Fibroblast of skin of right quadriceps (primary cell): ENCODE measurements at regions not wholly inside any gene's neighbourhood (a gene's known extent, or its start where the extent isn't known, plus 50 kb on each side); places are given as distances from the start of the nearest gene placed in this dataset.

ENCODE experiments used
- DNase-seq: peaks from one replicate; pipeline ENCODE4 v3.0.0-alpha.2; 2013

DNA sequence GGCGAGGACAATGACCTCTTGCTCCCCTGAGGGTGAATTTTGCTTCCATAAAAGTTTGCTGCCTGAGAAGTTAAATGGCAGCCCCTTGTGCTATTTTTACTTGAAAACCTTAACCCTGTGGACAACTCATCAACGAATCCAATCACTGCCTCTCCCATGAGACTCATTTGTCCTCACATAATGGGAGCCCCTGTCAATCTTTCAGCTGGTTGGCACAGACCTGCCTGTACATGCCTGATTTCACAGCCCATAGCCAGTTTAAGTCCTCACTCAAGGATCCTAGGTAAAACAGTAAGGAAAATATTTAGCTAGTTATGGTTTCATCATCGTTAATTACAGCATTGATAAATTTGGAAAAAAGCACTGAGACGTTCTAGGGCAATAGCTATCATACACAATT is 207.4 kb downstream of the NHLRC3 start:
- DNase-seq = no peak

DNA sequence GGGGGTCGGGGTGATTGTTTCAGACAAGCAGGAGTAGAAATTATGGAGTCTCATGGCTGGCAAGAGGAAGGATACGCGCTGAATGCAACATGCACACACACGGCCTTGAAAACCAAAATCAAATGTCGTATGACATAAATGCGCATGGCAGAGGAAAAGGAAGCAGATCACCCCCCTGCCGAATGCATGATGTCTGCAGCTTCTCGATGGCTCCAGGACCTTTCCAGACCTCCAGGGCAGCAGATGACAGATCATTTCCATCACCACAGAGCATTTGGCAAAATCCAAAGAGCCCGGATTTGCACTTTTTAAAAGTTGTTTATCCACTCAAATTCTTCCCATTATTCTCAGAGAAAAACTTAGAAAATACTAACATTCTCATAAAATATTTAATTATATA is 211.7 kb downstream of the NHLRC3 start:
- no peak for DNase-seq

DNA sequence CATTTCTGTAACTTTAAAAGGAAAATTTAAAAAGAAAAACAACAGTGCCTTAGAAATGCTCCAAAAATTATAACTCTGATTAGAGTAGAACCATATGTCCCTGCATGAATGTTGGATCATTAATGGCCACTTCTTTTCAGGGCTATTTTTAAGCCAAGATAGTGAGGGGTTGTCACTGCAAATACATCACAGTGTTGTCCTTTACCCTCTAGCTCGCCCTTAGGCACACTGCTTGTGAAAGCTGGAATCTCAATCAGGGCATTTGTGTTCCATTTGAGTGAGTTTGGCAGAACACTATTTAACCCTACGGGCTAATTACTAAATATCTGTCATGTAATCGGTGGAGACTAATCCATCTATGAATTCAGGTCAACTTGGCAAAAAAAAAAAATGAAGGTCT is 212.2 kb downstream of the NHLRC3 start:
- no peak for DNase-seq

DNA sequence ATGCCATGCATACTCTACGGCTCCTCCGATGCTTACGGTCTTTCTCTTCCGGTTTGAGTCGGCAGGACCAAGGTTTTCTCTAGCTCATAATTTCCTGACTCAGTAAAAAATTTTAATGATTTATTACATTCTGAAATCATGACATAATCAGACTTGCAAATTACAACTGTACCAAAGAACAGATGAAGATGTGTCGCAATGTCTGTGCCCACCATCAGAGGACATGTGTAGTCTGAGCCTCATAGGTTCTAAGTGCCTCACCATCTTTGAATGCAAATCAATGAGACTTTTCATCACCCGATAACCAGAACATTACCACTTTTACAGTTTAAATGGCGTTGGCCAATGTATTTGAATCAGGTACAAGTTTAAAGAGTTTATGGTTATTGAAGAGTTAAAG is 213.1 kb downstream of the NHLRC3 start:
- DNase-seq = no peak

DNA sequence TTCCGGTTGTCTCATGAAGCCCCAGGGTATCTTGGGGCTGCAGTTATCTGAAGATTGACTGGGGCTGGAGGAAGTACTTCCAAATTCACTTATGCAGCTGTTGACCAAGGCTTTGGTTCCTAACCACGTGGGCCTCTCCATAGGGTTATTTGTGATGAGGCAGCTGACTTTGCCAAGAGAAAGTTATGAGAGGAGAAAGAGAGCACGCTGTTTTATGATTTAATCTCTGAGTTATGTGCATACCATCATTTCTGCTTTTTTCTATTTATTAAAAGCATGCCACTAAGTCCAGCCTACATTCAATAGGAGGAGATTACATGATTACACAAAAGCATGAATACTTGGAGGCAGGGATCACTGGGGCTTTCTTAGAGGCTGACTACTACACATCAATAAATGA is 215.5 kb downstream of the NHLRC3 start:
- DNase-seq = peak; percentile 43

DNA sequence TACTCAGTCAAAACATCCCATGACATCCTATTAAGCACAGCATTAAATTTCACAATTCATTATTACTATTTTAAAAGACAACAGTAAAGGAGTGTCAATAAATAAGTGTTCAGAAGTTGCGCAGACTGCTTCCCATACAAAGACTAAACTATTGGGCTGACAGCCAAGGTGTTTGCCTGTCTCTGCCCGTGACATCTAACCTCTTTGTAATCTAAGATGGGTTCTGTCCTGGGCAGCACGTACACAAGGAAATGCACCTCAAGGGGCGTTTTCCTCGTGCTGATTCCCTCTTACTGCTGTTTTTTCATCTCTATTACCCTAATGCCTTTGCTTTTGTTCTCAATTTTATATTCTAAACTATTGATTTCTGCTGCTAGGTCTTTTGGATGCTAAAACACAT is 216.3 kb downstream of the NHLRC3 start:
- DNase-seq = no peak

DNA sequence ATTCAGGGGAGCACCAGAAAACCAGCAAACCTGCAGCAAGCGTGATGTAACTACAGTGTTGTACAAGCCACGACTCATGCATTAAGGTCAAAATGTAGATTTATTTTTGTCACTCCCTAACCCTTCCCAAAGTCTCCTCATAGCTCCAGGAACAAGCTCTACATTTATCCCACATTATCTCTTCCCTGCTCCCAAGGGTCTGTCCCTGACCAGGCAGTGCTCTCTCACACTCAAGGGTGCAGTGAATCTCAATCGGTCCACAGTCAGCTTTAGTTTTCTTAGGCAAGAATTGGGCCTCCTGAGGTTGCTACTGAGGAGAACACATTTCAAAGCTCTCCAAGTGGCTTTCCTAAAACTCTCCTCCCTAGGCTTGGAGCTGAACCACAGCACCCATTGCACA is 219.4 kb downstream of the NHLRC3 start:
- no peak for DNase-seq

DNA sequence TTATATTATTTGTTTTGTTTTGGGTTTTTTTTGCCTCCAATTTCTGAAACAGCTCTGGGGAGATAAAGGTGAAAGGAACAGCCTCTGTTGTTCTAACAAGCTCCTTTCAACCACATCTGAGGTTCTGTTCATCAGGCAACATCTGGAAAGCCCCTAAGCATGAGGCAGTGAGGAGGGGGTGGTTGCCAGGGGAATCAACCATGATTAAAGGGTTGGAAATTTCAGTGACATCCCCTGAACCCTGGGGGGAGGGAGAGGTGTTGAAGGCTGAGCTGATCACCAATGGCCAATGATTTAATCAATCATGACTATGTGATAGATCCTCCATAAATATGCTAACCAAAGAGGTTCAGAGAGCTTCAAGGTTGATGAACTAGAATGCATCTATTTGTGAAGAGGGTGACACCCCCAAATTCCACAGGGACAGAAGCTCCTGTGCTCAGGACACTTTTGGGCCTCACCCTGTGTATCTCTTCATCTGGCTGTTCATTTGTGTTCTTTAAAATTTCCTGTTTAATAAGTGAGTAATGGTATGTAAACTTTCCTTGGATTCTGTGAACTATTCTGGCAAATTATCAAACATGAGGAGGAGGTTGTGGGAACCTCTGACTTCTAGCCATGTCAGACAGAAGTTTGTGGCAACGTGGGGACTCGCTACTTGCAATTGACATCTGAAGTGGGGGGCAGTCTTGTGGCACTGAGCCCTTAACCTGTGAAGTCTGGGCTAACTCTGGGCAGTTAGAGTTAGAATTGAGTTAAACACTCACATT is 221.3 kb downstream of the NHLRC3 start:
- DNase-seq = peak; percentile 9

DNA sequence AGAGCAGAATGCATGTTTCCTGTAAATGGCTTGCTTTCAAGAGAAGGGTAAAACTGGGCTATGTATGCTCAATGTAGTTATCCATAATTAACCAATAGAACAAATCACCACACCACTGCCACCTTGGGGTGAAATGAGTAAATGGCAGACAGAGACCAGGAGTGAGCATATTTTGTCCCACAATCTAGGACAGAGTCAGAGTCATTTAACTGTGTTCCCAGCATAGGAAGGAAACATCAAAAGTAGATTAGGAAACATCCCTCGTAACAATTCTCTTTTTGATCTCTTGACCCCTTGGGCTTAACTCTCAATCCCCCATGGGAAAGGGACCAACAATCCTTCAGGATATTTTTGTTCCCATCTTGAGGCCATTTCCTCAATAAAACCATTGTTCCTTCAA is 224.8 kb downstream of the NHLRC3 start:
- peak; percentile 32 for DNase-seq

DNA sequence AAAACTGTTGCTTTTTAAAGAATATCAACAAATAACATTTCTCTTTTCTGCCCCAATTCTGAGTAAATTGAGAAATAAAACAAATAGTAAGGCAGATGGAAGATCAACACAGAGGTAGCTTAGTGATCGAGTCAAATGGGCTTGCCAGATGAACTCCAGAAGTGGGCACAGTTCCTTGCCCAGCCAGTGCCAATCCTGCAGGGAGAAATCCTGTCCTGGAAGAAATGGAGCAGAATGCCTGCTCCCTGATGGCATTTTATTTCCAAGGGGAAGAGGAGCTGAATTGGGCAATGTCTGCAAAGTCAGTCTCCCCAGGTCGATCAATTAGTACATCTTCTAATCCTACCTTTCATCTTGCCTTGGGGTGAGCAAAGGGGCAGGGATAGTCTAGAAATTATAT is 225.3 kb downstream of the NHLRC3 start:
- DNase-seq = no peak

DNA sequence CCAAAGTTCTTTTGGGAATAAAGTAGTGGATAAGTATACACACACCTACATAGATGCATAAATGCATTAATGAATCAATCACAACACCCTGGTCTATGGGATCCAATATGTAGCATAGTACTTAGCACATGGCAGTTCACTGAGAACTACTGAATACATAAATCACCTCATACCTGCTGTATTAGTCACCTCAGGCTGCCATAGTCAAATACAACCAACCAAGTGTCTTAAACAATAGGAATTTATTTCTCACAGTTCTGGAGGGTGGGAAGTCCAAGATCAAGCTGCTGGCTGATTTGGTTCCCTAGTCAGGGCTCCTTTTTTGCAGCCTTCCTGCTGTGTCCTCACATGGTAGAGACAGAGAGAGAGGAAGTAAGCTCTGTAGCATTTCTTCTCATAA is 228.2 kb downstream of the NHLRC3 start:
- no peak for DNase-seq

DNA sequence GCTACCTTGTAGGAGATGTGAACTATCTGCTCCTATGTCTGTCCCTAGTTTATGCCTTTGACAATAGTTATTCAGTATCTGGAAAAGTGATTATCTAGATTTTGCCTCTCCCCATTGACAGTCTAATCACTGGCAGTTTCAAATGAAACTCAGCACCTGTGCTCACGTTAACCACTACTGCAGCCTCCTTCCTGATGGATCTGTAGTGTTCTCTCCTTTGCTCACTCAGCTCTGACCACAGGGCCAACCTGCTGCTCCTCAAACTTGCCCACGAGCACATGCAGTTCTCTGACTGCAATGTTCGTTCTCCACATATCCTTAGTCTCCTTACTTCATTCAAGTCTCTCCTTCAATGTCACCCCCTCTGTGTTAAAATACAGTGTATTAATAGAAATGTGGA is 230.1 kb downstream of the NHLRC3 start:
- no peak for DNase-seq

DNA sequence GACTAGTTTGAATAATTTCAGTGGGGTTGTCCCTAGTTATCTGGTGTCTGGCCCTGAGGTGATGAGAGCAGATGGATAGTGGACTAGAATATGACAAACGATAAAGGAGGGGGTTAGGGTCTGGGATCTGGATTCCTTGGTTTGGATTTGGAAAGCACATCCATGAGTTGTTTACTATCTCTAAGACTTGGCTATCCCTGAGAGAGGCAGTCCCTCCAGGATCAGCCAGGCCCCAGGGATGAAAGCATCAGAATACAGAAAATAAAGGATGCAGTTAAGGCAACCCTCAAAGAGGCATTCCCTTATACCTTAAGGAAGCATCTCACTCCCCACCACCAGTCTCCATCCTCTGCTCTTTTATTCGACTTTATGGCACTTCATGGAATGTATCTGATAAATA is 230.7 kb downstream of the NHLRC3 start:
- no peak for DNase-seq

DNA sequence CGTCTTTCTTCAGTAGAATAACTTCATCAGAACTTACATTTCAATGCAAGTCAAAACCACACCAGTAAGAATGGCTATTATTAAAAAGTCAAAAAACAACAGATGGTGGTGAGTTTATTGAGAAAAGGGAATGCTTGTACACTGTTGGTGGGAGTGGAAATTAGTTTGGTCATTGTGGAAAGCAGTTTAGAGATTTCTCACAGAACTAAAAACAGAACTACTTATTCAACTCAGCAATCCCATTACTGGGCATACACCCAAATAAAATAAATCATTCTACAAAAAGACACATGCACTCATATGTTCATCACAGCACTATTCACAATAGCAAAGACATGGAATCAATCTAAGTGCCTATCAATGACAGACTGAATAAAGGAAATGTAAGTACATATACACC is 231.2 kb downstream of the NHLRC3 start:
- no peak for DNase-seq

DNA sequence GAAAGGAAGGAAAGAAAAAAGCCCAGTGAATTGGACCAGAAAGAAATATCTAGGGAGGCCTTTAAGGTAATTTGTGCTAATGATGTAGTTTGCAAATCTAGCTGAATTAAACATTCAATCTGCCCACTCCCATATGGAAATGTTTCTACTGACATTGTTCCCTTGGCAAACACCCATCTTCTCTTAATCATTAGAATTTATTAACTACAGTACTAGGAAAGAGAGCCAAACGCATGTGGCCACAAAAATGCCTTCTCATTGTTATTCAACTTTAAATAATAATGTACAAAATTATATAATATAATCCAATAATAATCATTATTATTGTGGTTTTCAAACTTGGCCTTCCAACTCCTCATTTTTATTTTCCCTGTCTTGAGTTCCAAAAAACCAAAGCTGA is 234.7 kb downstream of the NHLRC3 start:
- DNase-seq = no peak

DNA sequence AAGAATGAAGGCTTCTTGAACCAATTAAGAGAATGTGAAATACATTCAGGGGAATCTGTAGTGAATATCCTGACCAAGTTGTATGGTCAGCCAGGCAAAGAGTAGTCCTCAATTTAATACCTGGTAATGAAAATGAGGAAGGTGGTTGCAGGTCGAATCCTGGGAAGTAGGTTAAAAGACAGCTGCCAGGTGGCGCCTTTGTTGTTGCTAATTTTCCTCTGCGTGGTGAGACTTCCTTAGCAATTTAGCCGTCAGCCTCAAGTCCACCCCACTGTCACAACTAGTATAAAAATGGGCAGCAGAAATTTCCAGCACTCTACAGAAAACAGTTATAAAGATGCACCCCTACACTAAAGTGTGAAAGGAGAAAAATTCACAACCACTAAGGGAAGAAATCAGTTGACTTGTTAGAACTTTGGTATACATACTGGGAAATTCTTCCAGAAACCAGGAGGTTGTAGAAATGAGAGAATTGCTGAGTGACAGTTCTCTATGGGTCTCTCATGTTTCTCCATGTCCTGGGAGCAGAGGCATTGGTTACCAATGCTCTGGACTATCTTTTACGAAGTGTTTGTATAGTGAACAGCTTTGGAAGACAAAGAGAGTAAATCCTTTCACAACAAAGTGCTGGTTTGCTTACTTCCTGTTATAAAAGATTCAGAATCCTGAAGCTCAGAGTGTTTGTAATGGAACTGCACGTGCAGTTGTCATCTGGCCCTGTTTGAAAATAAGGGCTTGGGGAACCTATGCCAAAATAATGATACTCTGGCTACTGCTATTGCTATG is 235.9 kb downstream of the NHLRC3 start:
- DNase-seq = peak; percentile 6

DNA sequence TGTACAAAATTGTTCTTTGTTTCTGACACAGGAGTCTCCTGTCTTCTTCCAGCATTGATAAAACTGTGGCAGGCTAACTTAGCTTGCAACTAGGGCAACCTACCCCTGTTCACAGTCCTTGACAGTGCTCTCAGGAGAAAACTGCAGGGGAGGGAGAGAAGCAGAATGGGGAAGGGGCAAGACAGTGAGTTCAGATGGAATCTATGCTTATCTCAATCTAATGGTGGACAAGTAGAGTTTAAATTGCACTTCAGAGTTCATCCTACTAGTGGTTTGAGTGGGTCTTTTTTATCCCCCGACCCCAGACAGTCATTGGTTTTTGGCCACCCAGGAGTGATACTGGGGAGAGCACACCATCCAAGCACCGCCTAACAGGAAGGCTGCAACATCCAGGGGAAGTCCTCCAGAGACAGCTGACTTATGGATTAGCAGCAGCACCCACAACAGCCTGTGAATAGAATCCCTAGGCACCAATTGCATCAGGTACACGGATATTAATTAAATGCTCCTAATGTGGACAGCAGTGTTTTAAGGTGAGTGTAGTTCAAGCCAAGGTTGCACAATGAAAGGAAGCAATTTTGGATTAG is 236.6 kb downstream of the NHLRC3 start:
- no peak for DNase-seq

DNA sequence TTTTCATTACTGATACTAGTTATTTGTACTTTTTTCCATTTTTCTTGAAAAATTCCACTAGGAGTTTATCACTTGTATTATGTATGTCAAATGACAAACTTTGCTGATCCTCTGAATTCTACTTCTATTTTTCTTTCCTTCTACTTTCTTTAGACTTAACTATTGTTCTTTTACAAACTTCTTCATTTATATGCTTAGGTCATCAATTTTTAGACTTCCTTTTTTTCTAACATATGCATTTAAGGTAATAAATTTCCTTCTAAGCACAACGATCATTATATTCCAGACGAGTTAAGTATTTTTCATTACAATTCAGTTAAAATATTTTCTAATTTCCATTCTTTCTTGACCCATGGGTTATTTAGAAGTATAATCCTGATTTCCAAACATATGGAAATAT is 240.8 kb downstream of the NHLRC3 start:
- DNase-seq = no peak

DNA sequence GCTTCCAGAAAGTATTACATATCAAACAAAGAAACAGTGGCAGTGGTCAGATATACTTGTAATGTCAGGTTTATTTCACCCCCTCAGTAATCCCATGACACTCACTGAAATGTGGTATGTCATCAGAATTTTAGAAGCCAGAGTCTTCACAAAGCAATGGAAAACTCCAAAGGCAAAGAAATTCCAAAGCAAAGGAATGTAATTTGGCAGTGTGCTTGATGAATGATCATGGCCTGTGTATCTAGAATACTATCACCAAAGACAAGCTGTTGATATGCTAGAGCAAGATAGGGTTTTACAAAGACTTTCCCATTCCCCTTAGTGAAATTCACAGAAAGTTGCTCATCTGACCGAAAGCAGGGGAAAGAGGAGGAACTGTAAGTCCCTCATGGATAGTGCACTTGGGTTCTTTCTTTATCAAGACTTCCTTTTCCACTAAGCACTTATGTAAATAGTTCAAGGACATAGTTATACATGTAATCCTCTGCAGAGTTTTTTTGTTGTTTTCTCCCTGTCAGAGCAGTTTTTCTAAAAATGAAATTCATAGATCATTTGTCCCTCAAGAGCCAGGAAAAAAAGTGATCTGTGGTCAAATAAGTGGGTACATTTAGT is 243.4 kb downstream of the NHLRC3 start:
- DNase-seq = peak; percentile 7

DNA sequence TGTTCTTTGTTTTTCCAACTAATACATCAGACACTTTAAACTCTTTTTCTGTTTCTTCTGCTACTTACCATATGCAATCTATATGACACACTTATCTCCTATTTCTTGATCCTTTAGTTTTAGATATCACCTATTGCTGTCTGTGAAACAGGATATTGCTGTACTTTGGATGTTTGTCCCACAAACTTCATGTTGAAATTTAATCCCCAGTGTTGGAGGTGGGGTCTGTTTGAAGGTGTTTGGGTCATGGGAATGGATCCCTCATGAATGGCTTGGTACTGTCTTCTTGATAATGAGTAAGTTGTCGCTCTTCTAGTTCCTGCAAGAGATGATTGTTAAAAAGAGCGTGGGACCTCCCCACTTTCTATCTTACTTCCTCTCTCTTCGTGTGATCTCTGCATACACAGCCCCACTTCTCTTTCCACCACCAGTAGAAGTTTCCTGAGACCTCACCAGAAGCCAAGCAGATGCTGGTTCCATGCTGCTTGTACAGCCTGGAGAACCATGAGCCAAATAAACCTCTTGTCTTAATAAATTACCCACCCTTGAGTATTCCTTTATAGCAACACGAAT is 244.2 kb downstream of the NHLRC3 start:
- no peak for DNase-seq

DNA sequence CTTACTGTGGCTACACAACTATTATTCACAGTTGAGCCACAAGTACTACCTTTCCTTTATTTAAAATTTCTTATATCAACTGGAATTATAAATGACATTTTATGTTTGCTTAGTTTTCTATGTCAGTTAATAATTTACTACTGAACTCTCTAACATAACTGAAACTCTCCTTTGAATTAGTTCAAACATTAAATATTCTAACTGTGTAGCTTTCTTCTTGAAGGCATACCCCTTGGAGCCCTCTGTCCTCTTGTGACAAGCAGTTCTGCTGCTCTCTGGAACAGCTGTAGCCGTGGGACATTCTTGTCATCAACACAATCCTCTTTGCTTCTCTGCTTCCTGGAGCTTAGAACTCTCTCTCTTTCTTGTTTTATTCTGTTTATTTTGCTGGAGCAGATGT is 244.8 kb downstream of the NHLRC3 start:
- DNase-seq = no peak

DNA sequence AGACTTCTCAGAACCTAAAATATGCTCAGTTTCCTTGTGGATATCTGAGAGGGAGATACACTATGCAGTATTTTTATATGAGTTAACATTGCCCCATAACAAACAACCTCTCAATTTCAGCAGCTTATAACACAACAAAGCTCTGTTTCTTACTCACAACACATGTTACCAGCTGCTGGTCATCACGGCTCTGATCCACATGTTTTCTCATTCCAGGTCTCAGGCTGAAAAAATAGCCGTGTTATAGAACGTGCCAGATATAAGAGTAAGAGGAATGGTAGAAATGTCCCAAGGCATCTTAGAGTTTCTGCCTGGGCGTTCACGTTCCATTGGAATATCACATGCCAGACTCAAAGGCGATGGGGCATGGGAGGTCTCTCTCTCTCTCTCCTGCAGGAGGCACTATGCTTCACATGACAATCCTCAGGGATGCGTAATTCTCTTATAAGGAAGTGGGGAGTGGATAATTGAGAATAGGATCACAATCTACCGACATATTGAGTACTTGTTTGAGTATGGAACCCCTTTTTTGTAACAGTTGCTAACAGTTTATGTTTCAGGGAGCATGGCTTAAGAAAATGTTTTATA is 246.6 kb downstream of the NHLRC3 start:
- no peak for DNase-seq
